NT2/D1 (cell line): ENCODE measurements at regions not wholly inside any gene's neighbourhood (a gene's known extent, or its start where the extent isn't known, plus 50 kb on each side); places are given as distances from the start of the nearest gene placed in this dataset.

Experiments used
- DNase-seq: peaks from one replicate; pipeline ENCODE4 v3.0.0-alpha.2; 2011; ENCODE audit warnings: low read depth, low spot score
- H3K27me3 ChIP-seq: 2 replicates; pipeline ENCODE4 v1.6.0; 2011; ENCODE audit warnings: mild to moderate bottlenecking; ENCODE audit not compliant: insufficient read length, insufficient read depth
- H3K36me3 ChIP-seq: 2 replicates; pipeline ENCODE4 v1.6.1; 2011; ENCODE audit warnings: mild to moderate bottlenecking, low read length, mixed read lengths; ENCODE audit not compliant: insufficient read depth, insufficient read length
- H3K4me1 ChIP-seq: 2 replicates; pipeline ENCODE4 v1.5.1; 2011; ENCODE audit not compliant: insufficient read depth, insufficient read length
- H3K4me3 ChIP-seq: 2 replicates; pipeline ENCODE4 v1.5.1; 2011; ENCODE audit warnings: low read depth; ENCODE audit not compliant: insufficient read length
- H3K9ac ChIP-seq: 2 replicates; pipeline ENCODE4 v1.6.0; 2011; ENCODE audit warnings: low read depth; ENCODE audit not compliant: insufficient read length
- H3K9me3 ChIP-seq: 2 replicates; pipeline ENCODE4 v1.5.1; 2011; ENCODE audit warnings: mild to moderate bottlenecking, low read length; ENCODE audit not compliant: insufficient read depth
- SUZ12 ChIP-seq: IDR thresholded peaks from 2 replicates; pipeline ENCODE4 v1.6.1; 2011; ENCODE audit not compliant: insufficient read length, insufficient read depth; ENCODE audit errors: extremely low read depth
- YY1 ChIP-seq: IDR thresholded peaks from 2 replicates; pipeline ENCODE4 v1.6.1; 2011; ENCODE audit not compliant: insufficient read length, insufficient read depth
- ZNF274 ChIP-seq: IDR thresholded peaks from 2 replicates; pipeline ENCODE4 v1.6.1; 2011; ENCODE audit warnings: mild to moderate bottlenecking, low read depth, low read length

DNA sequence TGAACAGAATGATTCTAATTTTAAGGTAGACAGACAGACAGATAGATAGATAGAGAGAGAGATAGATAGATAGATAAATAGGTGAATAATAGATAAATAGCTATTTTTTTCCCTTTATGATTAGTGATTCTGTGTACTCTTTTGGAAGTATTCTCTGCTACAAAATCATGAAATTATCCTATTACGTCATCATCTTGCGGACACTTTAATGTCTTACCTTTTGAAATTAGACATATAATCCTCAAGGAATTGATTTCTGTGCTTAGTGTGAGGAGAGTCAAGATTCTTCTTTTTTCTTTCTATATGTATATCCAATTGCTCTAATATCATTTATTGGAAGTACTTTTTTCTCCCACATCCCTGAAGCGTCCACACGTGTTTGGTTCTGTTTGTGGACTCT, 215.2 kb downstream of the SCG2 start:
- no peaks in the 10 kb centered on the region for H3K27me3 ChIP-seq
- no peaks in the 10 kb centered on the region for H3K36me3 ChIP-seq
- no peaks in the 10 kb centered on the region for H3K4me1 ChIP-seq
- H3K4me3 ChIP-seq: no peak overlapping the region
- no peak for DNase-seq
- no peak for TF ChIP-seq ZNF274
- TF ChIP-seq YY1: no peak
- no peak for TF ChIP-seq SUZ12
- H3K9me3 ChIP-seq: no peaks in the 10 kb centered on the region
- H3K9ac ChIP-seq: no peak overlapping the region

GRCh38 chr2:223389624-223390023, 212.5 kb downstream of the SCG2 start:
- DNase-seq: no peak
- no peaks in the 10 kb centered on the region for H3K4me1 ChIP-seq
- no peaks in the 10 kb centered on the region for H3K27me3 ChIP-seq
- H3K36me3 ChIP-seq: no peaks in the 10 kb centered on the region
- peaks cover 10% of the 10 kb centered on the region for H3K9me3 ChIP-seq
- no peak overlapping the region for H3K9ac ChIP-seq
- no peak for TF ChIP-seq SUZ12
- no peak for TF ChIP-seq YY1
- no peak for TF ChIP-seq ZNF274
- H3K4me3 ChIP-seq: no peak overlapping the region

- Histone ChIP-seq H3K36me3 (no peaks in the 10 kb centered on the region), H3K9me3 (peaks cover 25% of the 10 kb centered on the region), H3K9ac (no peak overlapping the region), H3K4me3 (no peak overlapping the region), H3K4me1 (no peaks in the 10 kb centered on the region), H3K27me3 (no peaks in the 10 kb centered on the region)
- no peak for DNase-seq
- TF ChIP-seq SUZ12 (no peak), YY1 (no peak), ZNF274 (no peak)
Observed at GRCh38 chr2:223396993-223397392, 205.2 kb downstream of the SCG2 start.

DNA sequence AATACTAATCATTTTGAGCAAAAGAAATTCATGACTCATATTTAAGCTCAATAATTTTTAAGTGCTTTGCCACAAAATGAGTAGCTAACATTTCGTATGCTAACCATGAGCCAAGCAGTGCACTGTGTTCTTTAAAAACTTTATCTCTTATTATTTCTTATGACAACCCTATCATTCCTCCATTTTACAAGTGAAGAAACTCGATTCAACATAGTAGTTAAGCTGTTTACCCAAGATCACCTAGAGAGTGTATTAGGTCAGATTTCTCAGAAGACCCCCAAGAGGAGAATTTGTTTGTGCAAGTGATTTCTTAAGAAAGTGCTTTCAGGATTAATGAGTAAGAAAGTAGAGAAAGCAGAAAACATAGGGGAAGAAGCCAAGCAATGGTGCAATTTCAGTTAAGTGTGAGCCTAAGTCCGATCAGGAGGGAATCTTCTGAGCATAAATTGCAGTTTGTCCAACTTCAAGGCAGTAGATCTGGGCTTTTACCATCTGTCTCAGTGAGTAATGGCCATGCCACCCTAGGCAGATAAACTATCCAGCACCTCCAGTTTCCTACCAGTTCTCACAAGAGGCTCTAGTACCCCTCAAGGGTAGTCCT, 202.7 kb downstream of the SCG2 start:
- Histone ChIP-seq H3K27me3 (no peaks in the 10 kb centered on the region), H3K4me1 (no peaks in the 10 kb centered on the region), H3K4me3 (no peak overlapping the region), H3K9ac (no peak overlapping the region), H3K9me3 (peaks cover 17% of the 10 kb centered on the region), H3K36me3 (no peaks in the 10 kb centered on the region)
- TF ChIP-seq YY1: no peak
- no peak for TF ChIP-seq SUZ12
- no peak for TF ChIP-seq ZNF274
- no peak for DNase-seq

GRCh38 chr2:223404616-223405015, 197.5 kb downstream of the SCG2 start:
- Histone ChIP-seq H3K27me3 (no peaks in the 10 kb centered on the region), H3K4me1 (no peaks in the 10 kb centered on the region), H3K36me3 (no peaks in the 10 kb centered on the region), H3K9me3 (no peaks in the 10 kb centered on the region), H3K4me3 (no peak overlapping the region), H3K9ac (no peak overlapping the region)
- no peak for TF ChIP-seq ZNF274
- TF ChIP-seq YY1: no peak
- no peak for TF ChIP-seq SUZ12
- no peak for DNase-seq

DNA sequence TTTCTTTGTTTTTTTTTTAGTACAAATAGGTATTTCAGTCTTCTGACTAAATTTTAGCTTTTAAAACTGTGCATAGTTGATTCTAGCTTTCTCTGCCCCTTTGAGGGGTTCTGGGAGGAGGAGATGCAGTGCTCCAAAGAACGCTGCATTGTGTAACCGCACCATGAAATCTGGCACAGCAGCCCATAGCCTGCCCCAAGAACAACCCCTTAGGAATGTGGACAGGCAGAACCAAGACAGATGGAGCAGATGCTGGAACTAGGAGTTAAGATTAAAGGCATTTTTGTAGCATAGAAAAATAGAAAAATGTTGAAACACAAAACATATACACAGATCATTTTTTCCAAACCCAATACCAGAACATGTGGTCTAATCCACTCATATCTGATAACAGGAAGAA, 187.5 kb downstream of the SCG2 start:
- no peaks in the 10 kb centered on the region for H3K27me3 ChIP-seq
- no peak overlapping the region for H3K4me3 ChIP-seq
- H3K36me3 ChIP-seq: no peaks in the 10 kb centered on the region
- no peaks in the 10 kb centered on the region for H3K4me1 ChIP-seq
- H3K9me3 ChIP-seq: no peaks in the 10 kb centered on the region
- TF ChIP-seq YY1 (no peak), SUZ12 (no peak), ZNF274 (no peak)
- H3K9ac ChIP-seq: no peak overlapping the region
- DNase-seq: no peak

- no peak for DNase-seq
- Histone ChIP-seq H3K4me1 (no peaks in the 10 kb centered on the region), H3K4me3 (no peak overlapping the region), H3K9ac (no peak overlapping the region), H3K36me3 (no peaks in the 10 kb centered on the region), H3K27me3 (no peaks in the 10 kb centered on the region), H3K9me3 (no peaks in the 10 kb centered on the region)
- TF ChIP-seq ZNF274 (no peak), YY1 (no peak), SUZ12 (no peak)
Observed at GRCh38 chr2:223415071-223415470, 187.1 kb downstream of the SCG2 start.
